GM18499 (cell line): ENCODE measurements at regions not wholly inside any gene's neighbourhood (a gene's known extent, or its start where the extent isn't known, plus 50 kb on each side); places are given as distances from the start of the nearest gene placed in this dataset.

Experiments
- ATAC-seq: cut with Tn5 transposase; IDR thresholded peaks from one replicate; pipeline ENCODE4 v1.9.1; 2021; ENCODE audit warnings: moderate number of reproducible peaks; ENCODE audit not compliant: insufficient read depth, unreplicated experiment

DNA sequence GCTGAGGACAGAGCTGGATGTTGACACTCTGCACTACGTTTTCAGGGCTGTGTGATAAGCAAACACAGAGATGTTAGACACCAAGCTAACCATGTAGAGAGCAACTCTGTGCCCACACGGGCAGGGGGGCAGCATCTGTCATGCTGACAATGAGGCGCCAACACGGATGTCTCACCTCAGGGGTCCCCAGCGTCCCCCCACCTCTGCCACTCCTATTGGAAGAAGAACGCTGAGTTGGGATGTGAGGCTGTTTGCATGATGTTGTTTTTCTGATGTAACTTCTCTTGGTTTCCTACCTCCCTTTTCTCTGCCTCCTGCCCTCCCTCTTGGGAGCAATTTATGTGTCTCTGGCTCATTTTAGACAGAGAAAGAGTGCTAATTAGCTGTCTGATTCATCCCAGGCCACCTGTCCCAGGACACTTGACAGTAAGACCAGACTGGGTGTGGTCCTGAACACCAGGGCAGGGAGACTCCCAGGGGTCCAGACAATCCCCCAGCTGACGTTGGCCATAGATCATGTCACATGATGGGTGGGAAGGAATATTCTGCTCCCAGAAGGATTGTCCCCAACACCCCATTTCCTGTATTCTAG, 89.2 kb upstream of the NCAM1 start:
- ATAC-seq, result no peak

DNA sequence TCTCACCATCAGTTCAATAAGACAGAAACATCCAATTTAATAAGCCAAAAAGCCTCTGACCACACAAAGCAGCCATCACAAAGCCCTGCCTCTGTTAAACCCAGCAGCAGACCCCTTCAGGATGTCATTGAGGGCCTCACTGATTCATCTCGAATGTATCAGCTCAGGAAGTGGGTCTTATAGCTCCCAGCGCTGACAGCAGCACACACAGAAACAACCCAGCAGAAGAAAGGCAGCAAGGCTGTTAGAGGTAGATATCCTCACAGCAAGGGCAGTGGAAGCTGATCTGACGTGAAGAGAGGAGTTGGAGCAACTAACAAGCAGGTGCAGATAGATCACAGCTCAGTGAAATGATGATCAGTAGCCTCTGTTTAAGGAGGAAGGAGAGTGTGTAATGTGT, 86.2 kb upstream of the NCAM1 start:
- ATAC-seq, result no peak

DNA sequence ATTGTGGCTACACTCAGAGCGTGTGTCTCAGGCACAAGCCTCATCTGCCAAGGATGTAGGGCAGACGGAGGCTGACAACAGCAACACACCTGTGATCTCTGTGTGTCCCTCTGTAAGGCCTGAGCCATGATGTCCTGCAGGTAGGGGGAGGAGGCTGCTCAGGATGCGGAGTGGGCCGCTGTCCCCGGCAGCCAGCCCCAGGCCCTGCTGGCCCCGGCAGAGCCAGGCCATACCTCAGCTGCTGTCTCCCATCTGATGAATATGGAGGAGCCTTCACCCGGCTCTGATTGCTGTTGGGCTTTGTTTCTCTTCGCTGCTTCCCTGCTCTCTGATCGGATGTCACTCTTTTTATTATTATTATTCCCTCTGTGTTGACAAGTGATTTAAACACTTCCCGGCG, 83.6 kb upstream of the NCAM1 start:
- ATAC-seq, result no peak

DNA sequence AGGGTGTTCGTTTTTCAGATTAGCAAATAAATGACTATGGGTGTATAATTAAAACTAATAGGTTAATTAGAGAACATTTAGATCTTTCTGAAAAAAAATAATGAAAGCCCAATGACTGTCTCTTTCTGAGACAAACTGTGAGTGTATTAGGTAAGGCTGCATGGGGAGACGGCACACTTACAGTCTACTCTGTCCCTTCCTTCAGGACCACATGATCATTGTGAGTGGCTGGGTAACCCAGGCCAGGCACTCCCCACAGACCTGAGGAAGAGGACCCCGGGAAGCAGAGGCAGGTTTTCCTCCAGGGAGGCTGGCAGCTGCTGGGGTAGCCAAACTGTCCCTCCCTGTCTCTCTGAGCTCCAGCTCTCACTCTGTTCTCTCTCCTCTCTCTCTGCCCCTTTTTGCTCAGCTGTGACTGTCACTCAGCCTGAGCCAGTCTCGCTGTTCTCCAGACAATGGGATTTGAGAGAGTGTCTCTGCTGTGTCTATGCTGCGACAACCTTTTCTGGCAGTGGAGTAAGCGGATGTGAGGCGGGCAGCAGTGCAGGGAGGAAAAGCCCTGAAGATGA, 83.1 kb upstream of the NCAM1 start:
- ATAC-seq, result no peak

DNA sequence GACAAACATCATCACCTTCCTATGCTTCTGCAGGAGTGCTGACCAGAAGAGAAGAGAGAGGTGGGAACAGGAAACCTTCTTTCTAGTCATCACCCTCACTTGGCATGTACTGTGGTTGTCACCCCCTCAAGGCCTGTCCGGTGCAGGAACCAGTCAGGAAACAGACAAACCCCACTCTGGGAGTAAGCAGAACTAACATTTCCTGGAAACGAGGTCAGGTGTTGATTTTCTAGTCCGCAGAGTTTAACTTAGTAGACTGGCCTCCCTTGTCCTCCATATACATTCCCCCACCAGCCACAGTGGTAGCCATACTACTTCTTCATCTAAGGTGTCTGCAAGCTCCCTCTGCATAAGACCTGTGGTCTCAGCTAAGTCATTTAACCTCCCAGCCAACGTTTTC, 80.7 kb upstream of the NCAM1 start:
- no peak for ATAC-seq

DNA sequence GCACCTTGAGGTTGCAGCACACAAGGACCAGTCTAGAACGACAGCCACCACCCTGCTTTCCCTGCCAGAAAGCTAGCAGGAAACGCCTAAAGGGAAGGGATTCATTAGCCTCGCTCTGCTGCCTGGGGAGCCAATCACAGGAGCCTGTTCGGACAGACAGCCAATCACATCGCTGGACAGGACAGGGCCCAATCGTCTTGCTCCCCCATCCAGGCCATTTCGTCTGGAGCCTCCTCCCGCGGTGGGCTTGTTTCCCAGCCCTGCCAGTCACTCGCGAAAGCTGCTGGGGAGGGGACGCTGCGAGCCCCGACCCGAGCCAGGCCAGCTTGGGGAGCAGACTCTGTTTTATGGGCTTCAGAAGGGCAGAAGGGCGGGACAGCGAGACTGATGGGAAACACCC, 79.8 kb upstream of the NCAM1 start:
- ATAC-seq, result no peak

DNA sequence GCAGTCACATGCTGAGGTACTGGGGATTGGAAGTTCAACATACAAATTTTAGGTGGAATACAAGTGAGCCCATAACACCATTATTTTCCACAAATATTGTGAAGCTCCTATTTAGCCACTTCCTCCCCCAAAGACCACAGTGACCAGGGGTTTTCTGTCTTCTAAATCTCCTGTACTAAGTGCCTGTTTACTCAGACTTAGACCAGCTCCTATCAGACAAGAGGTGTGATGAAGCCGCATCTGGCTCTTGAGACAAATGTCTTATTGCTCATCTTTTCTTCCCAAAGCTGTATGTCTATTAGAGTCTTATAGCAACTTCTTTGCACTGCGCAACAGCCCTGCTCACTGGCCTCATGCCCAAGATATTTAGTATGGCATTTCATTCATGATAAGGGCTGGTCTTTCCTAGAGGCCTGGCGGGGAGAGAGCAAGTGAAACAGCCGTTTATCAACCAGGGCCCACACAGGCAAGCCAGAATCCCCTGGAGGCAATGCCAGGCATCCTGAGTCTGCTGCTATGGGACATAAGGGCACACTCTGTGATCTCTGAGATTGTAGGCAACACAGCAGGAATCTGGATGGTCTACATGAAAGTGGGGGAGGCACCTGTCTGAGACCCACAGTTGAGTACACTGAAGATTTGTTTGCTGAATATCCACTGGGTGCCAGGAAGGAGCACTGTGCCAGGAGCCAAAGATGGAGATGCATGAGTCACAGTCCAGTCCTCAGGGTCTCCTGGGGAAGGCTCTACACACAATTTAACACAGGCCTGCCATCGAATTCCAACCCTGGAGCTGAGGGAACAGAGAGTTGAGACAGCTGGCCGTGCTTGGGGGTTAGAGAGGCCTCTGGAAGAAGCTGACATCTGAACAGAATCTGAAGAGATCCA, 78.5 kb upstream of the NCAM1 start:
- no peak for ATAC-seq

DNA sequence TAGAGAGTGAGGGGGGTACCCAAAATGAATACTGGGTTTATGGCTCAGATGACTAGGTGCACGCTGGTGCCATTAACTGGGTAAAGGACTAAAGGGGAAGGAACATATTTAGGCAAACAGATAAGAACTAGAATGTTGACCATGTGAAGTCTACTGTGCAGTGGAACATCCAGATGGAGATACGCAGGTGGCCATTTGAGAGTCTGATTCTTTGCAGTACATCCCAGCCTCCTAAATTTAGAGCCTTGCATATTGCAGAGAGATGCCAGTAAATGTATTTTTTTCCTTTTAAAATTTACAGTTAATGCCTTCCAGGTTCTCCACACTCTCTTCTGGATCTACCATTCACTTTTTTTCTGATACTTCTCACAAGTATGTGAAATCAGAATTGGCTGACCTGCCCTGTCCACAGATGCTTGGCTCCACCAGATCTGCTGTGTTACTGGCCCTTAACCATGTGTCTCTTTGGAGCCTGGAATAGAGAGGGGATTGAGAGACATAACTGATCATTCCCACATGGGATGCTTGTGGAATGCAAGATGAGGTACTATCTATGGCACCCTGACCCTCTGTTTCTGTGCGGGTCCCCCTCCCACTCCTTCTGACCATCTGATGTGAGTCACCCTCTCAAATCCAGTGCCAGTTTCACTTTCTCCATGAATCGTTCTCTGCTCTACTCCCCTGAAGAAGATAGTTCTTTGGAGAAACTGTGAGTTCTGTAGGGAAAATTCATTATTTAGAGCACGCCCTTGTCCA, 77.0 kb upstream of the NCAM1 start:
- ATAC-seq, result no peak

DNA sequence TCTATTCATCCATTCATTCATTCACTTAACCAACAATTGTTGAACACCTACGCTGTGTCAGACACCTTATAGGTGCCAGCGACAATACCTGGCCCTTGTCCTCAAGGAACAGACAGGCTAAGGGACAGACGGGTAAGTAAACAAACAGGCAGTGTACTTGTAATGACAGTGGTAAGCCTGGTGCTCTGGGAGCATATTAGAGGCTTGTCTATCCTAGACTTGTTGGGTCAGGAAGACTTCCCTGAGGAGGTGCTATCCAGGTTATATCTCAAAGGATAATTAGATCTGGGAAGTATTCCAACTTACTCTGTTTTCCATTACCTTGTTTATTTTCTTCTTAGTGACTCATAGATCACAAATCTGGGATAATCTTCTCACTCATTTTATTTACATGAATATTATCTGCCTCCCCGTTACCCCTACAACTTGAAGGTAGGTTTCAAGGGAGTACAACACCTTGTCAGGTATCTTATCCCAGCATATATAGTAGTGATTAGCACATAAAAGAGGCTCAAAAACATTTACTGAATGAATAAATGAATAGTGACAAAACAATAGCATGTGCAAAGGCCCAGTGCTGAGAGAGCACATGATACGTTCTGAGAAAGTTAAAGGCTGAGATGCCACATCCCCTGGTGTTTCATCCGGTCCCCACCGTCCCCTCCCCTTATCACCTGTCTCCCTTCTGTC, 75.3 kb upstream of the NCAM1 start:
- ATAC-seq, result no peak

DNA sequence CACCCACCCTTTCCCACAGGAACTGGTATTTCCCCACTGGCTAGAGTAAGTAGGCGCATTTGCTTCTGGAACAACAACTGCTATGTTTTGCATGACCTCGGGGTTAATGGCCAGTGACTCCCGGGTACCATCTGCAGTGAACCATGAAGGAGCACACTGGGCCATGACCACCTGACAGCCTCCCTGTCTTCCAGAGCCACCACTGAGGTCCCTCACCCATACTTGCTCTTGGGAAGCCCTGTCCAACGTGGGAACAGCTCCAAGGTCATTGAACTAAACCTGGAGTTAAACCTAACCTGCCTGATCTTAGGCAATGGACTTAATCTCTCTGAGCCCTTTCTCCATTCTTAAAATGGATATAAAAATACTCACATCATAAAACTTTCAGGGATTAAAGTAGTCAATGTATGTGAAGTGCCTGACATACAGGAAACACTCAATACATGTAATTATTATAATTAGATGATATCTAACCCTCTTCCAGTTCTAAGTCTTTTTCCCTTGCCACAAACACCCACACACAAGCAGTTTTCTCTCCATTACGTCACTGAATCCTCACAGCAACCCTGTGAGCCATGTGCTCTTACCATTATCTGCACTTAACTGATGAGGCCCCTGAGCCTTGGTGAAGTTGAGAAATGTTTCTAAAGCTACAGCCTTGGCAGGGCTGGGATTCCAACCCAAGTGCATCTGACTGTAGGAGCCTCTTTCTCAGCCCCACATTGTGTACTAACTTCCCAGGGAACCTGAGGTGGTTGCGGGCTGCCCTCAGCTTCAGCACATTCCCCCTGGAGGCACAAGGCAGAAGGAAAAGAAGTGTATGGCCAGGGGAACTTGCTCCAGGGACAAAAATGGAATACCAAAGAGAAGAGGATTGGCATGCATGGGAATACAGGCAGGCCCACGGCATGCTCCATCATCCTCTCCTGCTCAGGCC, 74.5 kb upstream of the NCAM1 start:
- no peak for ATAC-seq

DNA sequence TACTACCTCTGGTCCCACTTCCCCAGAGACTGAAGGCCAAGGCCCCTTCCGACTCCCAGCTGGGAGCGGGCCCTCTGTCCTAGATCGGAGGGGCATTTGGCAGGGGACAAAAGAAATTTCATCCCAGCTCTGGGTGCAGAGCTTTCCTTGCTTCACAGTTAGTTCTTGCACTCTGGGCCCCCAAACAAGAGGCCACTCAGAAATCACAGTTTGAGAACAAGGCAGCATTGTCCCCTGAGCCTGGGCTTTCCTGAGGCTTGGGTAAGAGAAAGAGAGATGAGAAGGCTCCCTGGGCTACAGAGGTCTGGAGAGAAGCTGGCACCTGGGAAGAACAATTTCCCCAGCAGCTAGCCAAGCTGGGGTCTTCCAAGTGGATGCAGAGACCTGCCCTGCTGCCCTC, 71.8 kb upstream of the NCAM1 start:
- no peak for ATAC-seq

DNA sequence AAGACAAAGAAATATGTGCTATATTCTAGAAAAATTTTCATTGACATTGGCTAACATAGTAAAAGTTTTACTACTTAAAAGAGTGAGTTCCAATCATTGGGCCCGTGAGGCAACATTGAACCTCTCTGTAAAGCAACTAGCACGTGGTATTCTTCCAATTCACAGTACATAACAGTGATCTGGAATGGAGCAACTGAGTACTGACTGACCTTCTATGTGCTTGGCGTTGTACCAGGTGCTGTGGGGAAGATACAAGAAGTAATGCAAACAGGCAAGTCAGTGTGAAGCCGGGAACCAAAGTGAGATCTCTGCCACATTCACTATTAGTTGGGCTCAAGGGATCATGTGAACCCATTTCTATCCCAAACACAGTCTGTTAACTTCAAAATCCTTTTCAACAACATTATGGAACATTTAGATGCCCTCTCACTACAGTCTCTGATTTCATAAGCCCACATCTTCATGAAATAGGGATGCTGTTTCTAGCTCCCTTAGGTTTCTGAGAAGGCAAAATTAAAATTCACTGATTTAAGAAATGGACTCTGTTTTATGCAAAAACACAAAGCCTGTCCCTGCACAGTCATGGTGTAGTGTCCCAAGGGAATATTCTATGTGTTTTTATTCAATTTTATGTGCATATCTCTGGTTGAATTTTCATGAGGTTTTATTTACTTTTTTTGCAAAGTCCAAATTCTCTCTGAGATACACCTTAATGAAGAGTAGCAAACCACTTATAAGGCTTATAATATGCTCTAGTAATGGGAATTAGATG, 61.8 kb upstream of the NCAM1 start:
- ATAC-seq, result no peak

DNA sequence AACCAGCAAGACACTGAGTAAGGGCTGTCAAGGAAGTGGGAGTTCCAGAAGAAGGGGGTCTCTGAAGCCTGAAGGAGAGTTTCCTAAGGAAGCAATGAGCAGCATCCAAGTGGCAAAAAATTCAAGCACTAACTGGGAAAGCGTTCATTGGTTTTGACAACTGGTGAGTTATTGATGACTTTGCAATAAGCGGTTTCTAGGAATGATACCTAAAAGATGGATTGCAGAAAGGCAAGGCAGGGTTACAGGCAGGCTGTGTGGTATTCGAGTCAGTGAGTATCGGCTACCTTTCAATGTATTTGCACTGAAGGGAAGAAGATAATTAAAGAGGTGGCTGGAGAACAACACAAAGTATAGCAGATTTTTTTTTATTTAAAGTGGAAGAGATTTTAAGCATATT, 59.3 kb upstream of the NCAM1 start:
- ATAC-seq, result no peak

DNA sequence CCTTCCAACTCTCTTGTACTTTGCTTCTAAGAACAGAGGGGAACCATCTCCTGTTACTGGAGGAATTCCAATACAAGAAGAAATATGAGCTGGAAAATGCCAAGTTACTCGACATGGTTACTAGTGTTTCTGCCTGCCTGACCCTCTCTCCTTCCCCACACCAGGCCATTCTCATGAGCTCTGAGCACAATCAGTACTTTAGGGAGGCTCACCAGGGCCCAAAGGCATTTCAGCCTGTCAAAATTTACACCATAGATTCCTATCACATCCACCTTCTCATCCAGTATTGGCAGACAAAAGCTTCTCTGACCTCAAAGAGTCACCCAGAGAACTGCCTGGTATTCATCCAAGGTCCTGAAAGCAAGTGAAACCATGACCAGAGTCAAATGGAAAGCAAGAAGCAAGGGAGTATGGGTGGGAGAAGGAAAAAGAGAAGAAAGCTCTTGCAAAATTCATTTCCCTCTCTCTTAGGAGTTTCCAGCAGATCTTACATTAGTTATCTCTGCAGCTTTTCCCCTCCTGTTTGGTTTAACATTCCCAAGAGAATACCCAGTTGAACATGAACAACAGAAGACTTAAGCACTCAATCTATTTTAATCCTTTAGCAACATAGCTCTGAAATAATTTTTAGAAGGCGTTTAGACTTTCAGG, 58.7 kb upstream of the NCAM1 start:
- no peak for ATAC-seq

DNA sequence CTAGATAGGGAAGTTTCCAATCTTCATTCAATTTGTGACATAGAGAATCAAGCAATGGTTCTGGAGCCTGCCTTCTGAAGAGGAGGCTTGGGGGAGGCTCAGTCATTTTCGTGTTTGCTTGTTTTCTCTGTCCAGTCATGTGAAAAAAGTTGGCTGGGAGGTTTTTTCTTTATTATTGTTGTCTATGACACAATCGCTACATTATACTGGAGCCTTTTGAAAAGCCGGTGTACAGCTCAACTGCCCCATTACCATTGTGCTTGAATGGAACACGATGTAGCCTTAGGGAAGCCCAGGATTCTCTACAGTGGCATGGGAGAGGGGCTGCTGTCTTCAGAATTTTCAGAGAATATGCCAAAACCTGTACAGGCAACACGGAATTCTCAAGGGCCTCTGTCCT, 57.9 kb upstream of the NCAM1 start:
- ATAC-seq, result no peak

DNA sequence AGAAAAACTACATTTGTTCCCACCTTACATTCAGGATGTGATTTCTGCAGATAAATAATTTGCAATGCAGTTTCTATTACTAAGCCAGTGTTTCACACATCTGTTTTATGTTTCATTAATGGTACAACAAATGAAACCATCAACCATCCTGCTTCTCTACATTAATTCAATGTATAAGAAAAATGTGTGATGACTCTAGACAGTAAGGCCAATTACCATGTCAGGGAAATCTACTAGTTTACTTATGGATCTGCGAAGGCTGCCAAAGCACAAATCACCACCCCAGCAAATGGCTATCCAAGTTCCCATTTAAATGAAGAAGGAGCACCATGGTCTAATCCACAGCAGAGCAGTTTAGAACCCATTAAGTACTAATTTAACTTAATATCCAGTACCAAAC, 50.1 kb upstream of the NCAM1 start:
- no peak for ATAC-seq
